B cell (primary cell): ENCODE measurements at regions not wholly inside any gene's neighbourhood (a gene's known extent, or its start where the extent isn't known, plus 50 kb on each side); places are given as distances from the start of the nearest gene placed in this dataset.

ENCODE experiments used
- CTCF ChIP-seq: fragments of 200-600 bp; IDR thresholded peaks from one replicate; pipeline ENCODE4 v1.8.0; 2022; ENCODE audit warnings: antibody characterized with exemption, mild to moderate bottlenecking
- EZH2 ChIP-seq: IDR thresholded peaks from 2 replicates; pipeline ENCODE4 v1.6.1; 2012; ENCODE audit warnings: borderline replicate concordance, low read depth, mild to moderate bottlenecking, moderate library complexity, low read length; ENCODE audit not compliant: insufficient read depth, poor library complexity, severe bottlenecking

DNA sequence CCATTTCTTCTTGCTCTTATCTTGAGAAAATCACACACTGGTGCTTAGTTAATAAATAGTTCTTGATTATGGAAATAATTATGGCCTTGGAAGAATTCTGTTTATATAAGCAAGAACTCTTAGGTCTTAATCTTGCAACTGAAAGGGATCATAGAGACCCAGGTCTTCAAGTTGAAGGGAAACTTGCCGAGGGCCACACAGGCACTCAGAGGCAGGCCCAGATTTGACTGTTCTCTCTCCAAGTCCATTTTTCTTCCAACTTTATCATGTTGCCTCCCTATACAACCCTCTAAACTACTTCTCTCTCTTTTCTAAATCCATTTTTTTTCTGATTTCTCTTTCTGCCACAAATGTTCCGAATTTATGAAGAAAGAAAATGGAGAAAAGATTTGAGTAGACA, 94.5 kb upstream of the RMDN2 start:
- TF ChIP-seq CTCF (no peak), EZH2 (no peak)
